LNCaP clone FGC (cell line): ENCODE measurements at regions not wholly inside any gene's neighbourhood (a gene's known extent, or its start where the extent isn't known, plus 50 kb on each side); places are given as distances from the start of the nearest gene placed in this dataset.
A peak's percentile ranks its signal among the peaks of the same experiment; 100 is the strongest.

ENCODE experiments used
- DNase-seq: peaks from one replicate; pipeline ENCODE4 v3.0.0-alpha.2; 2011; ENCODE audit warnings: low read depth
- H3K4me3 ChIP-seq: 2 replicates; pipeline ENCODE4 v1.5.1; 2011; ENCODE audit warnings: mild to moderate bottlenecking, low read depth, low read length, control low read depth
- TF ChIP-seq, protein P1 (sequence below): IDR thresholded peaks from 2 replicates; pipeline ENCODE4 v1.5.1; 2012; ENCODE audit warnings: mild to moderate bottlenecking; ENCODE audit not compliant: control insufficient read depth, insufficient read depth; ENCODE audit errors: extremely low read depth

DNA sequence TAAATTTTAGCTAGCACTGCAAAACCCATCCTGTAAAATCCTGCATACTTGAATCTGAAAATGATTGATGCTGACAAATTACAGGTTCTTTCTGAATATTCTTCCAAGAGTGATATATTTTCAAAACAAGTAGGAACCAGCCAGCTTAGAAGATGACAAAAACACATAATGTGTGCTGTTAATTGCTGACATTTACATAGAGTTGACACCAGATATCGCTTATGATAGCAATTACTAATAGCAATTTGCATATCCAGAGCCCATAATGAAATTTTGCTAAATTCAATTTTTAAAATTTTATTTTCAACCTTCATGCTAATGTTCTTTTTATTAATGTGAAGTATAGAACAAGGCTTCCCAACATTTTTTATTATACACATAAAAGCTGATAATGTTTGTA lies 284.5 kb downstream of the SEC23A start:
- TF ChIP-seq, protein P1, sequence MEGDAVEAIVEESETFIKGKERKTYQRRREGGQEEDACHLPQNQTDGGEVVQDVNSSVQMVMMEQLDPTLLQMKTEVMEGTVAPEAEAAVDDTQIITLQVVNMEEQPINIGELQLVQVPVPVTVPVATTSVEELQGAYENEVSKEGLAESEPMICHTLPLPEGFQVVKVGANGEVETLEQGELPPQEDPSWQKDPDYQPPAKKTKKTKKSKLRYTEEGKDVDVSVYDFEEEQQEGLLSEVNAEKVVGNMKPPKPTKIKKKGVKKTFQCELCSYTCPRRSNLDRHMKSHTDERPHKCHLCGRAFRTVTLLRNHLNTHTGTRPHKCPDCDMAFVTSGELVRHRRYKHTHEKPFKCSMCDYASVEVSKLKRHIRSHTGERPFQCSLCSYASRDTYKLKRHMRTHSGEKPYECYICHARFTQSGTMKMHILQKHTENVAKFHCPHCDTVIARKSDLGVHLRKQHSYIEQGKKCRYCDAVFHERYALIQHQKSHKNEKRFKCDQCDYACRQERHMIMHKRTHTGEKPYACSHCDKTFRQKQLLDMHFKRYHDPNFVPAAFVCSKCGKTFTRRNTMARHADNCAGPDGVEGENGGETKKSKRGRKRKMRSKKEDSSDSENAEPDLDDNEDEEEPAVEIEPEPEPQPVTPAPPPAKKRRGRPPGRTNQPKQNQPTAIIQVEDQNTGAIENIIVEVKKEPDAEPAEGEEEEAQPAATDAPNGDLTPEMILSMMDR: no peak
- H3K4me3 ChIP-seq: no peak overlapping the region
- no peak for DNase-seq

DNA sequence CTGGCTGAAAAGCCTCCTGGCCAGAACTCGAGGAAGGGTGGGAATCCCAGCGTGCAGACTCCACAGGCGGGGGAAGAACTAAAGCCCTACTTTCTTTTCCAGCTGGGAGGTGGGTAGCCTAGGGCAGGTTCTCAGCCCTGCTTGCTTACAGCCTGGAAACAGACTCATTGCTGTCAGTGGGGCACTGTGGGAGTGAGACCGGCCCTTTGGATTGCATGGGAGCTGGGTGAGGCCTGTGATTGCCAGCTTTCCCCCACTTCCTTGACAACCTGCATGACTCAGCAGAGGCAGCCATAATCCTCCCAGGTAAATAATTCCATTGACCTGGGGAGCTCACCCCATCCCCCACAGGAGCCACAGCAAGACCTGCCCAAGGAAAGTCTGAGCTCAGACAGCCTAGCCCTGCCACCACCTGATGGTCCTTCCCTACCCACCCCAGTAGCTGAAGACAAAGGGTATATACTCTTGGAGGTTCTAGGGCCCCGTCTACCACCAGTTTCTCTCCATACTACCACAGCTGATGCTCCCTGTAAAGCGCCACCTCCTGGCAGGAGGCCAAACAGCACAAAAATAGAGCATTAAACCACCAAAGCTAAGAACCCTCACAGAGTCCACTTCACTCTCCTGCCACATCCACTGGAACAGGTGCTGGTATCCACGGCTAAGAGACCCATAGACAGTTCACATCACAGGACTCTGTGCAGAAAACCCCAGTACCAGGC lies 294.1 kb downstream of the SEC23A start:
- H3K4me3 ChIP-seq: no peak overlapping the region
- no peak for DNase-seq
- TF ChIP-seq, protein P1: peak; percentile 18; the same call in 1 of the 2 replicates

DNA sequence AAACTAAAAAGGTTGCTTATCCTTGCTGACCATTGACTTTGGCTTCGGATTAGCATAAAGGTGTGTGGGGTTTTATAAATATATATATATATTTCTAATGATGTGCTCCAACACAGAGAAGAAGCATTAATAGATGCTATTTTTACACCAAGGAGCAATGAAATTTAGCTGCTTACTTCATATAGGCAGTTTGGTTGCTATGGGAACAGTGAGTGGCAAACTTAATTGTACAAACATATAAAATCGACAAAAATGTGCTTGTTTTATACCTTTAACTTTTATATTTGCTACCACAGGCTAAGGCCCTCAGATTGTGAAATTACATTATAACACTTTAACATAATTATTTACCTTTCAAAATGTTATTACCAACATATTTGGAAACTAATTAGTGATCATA lies 303.4 kb downstream of the SEC23A start:
- TF ChIP-seq, protein P1: no peak
- peak; percentile 11 for DNase-seq
- no peak overlapping the region for H3K4me3 ChIP-seq

DNA sequence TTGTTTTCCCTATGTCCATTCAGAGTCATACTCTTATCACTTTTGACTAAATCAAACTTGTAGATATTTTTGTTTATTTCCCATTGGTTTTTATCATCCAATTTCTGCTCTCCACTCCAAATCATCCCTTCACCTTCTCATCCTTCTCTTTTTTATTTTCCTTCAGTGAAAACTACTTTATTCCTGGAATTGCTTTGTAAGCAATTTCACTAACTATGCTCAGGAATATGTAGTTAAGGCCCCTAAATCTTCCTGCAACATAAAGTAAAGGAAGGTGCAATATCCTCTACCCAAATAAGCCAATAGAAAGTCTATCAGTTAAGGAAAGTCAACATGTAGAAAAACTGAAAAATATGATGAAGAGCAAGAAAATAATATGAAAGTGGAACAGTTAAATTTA lies 308.4 kb downstream of the SEC23A start:
- no peak for DNase-seq
- TF ChIP-seq, protein P1: no peak
- no peak overlapping the region for H3K4me3 ChIP-seq

DNA sequence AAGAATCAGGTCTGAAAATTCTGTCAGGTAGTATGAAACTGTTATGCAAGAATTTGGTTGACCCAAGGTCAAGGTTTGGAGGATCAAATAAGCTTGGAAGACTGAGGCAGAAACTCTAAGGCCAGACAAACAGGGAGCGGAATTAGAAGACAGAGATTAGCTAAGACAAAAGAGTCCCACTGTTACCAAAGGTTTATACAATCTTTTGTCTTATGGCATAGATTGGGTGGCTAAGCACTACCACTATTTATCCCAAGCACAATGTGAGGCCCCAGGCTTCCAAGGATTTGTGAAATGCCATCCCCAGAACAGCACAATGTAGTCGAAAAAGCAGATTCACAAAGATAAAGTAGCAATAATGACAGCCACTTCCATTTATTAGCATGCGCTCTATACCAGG lies 311.2 kb downstream of the SEC23A start:
- H3K4me3 ChIP-seq: no peak overlapping the region
- TF ChIP-seq, protein P1: no peak
- DNase-seq: no peak

DNA sequence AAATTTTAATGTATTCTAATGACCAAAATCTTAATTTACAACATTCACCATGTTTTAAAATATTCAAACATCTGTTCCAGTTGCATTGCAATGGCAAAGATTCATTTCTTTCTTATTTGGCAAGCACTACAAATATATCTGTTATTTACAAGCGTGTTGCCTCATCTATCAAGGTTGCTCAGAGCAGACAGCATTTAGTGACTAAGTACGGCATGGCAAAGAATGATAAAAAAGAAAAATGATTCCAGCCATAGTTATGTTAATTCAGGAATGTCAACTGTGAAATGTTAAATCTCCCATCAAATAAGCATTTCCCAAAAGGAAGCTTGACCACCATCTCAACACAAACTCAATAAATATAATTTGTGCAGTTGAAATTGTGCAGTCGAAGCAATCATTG lies 312.1 kb downstream of the SEC23A start:
- H3K4me3 ChIP-seq: no peak overlapping the region
- DNase-seq: no peak
- TF ChIP-seq, protein P1: no peak

DNA sequence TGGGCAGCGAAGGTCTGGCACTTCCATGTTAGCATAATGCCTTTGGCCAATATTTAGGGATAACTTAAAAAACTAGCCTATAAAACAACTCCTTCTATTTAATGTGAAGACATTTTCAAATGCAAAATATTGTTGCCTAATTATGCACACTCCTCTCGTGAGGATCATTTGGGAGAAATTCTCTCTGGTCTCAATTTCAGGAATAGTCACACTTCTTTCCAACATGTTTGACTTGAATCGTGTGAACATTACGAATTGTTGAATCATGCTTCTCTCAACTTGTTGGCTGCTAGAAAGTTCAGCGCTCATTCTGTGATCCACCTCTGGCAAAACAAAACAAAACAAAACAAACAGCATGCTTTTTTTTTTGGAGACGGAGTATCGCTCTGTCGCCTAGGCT lies 313.2 kb downstream of the SEC23A start:
- no peak overlapping the region for H3K4me3 ChIP-seq
- TF ChIP-seq, protein P1: no peak
- DNase-seq: no peak
